ENCODE measurements at regions not wholly inside any gene's neighbourhood (a gene's known extent, or its start where the extent isn't known, plus 50 kb on each side); places are given as distances from the start of the nearest gene placed in this dataset.

DNA sequence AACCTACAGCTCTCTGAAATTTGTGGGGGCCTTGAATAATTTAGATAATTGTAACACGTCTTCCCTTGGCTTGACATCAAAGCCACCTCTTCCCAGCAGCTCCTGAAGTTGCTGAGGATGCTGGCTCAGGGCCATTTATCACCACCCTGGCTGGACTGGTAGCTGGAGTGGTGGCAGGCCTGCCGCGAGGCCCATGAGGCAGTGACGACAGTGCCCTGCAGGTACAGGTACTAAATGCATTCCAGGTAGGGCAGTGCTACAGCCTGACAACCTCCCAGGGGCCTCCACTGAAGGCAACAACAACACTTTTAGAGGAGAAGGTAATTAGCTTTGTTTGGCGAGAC, 270.2 kb upstream of the KLF4 start:
- TF ChIP-seq CTCF (IDR thresholded peaks at IDR 0.05) (no peak), POLR2AphosphoS5 (IDR thresholded peaks at IDR 0.05; ENCODE audit: insufficient read depth in 1 of 2, low read depth in 1 of 2) (no peak), POLR2A (IDR thresholded peaks at IDR 0.05) (no peak)
- intact Hi-C loops (cut with DNase I), result no loop called here
- DNase-seq (ENCODE audit: extremely low spot score in 2 of 2), result peak in 1 of 2 donors; percentile 82
- H3K36me3 ChIP-seq, result no peaks in the 10 kb centered on the region
- H3K27me3 ChIP-seq, result no peaks in the 10 kb centered on the region
- H3K4me1 ChIP-seq, result no peaks in the 10 kb centered on the region
- no peak overlapping the region for H3K27ac ChIP-seq
- no peaks in the 10 kb centered on the region for H3K9me3 ChIP-seq
- no peak overlapping the region for H3K4me3 ChIP-seq

DNA sequence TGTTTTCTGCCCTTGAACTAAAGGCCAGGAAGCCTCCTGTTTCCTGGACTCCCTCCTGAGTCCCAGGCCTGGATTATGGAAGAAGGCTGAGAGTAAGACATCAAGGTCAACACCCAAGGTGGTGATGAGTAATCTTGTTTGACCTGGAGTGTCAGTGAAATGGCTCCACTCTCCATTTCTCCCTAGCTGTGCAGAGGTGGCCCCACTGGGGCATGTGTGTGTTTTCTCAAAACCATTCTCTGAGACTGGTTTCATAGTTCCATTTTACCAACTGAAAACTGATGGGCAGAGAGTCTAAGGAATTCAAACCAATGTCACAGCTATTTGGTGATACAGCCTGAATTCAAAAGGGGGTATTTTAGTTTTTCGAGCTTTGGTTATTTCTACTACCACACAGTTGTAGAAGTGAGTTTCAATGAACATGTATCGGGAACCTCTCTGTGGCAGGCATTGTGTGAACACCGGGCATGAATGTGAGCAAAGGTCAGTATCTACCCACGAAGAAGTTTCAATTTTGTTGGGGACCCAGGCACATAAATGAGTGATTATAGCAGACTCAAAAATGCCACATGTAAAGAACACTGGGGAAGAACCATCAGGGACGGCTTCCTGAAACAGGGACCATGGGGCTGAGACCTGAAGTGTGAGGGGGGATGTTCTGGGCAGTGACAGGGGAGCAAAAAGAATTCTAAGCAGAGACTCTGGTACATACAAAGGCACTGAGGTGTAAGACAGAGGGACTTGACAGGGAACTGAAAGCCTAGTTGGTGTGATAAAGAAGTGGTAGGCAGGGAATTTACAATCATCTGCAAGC, 269.6 kb upstream of the KLF4 start:
- no peak for DNase-seq (ENCODE audit: extremely low spot score in 2 of 2)
- Histone ChIP-seq H3K36me3 (no peaks in the 10 kb centered on the region), H3K27ac (no peak overlapping the region), H3K4me1 (no peaks in the 10 kb centered on the region), H3K27me3 (no peaks in the 10 kb centered on the region), H3K4me3 (no peak overlapping the region), H3K9me3 (no peaks in the 10 kb centered on the region)
- TF ChIP-seq POLR2A (IDR thresholded peaks at IDR 0.05), result no peak
- no peak for TF ChIP-seq POLR2AphosphoS5 (IDR thresholded peaks at IDR 0.05; ENCODE audit: insufficient read depth in 1 of 2, low read depth in 1 of 2)
- TF ChIP-seq CTCF (IDR thresholded peaks at IDR 0.05), result no peak
- intact Hi-C loops (cut with DNase I), result no loop called here

DNA sequence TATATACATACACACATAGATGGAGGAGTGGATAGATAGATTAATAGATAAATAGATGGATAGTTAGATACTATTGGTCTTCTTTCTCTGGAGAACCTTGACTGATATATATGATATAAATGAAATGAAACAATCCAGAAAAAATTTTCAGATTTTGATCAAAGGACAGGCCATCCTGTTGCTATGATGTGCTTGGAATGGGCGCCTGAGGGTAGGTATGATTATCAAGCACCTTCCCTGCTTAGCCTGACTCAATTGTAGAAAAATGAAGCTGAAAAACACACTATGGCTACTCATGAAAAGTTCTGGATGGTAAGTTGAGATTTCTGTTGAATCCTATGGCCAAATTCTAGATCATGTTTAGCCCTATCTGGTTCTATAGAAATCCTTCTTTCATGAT, 266.5 kb upstream of the KLF4 start:
- DNase-seq (ENCODE audit: extremely low spot score in 2 of 2), result no peak
- Histone ChIP-seq H3K9me3 (no peaks in the 10 kb centered on the region), H3K27me3 (no peaks in the 10 kb centered on the region), H3K4me3 (no peak overlapping the region), H3K27ac (no peak overlapping the region), H3K36me3 (no peaks in the 10 kb centered on the region), H3K4me1 (peaks cover 13% of the 10 kb centered on the region)
- TF ChIP-seq CTCF (IDR thresholded peaks at IDR 0.05) (no peak), POLR2AphosphoS5 (IDR thresholded peaks at IDR 0.05; ENCODE audit: insufficient read depth in 1 of 2, low read depth in 1 of 2) (no peak)
- intact Hi-C loops (cut with DNase I), result no loop called here

DNA sequence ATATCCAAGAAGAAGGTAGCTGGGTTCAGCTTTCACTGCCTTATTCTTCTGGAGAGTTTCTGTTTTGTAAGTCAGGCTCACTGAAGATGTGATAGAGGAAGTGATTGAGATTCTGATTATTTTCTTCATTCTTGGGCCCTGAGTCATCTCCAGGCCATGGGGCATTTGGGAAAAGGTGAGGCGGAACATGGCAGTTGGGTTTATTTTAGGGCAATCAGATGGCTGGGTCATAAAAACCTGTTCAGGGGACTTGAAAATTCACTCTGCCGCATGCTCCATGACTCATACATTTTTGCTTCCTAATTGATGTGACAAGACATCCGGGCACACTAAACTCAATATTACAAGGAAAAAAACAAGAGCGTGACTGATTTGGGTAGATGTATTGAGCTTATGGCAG, 265.7 kb upstream of the KLF4 start:
- Histone ChIP-seq H3K9me3 (no peaks in the 10 kb centered on the region), H3K36me3 (no peaks in the 10 kb centered on the region), H3K4me1 (peaks cover 20% of the 10 kb centered on the region), H3K27me3 (no peaks in the 10 kb centered on the region), H3K27ac (no peak overlapping the region), H3K4me3 (no peak overlapping the region)
- peak in 1 of 2 donors; percentile 77 for DNase-seq (ENCODE audit: extremely low spot score in 2 of 2)
- TF ChIP-seq CTCF (IDR thresholded peaks at IDR 0.05), result no peak
- TF ChIP-seq POLR2AphosphoS5 (IDR thresholded peaks at IDR 0.05; ENCODE audit: insufficient read depth in 1 of 2, low read depth in 1 of 2), result peak in 1 of 2 donors; percentile 76
- no peak for TF ChIP-seq POLR2A (IDR thresholded peaks at IDR 0.05)
- intact Hi-C loops (cut with DNase I), result no loop called here

GRCh38 chr9:107751567-107752210, 262.1 kb upstream of the KLF4 start:
- TF ChIP-seq CTCF (IDR thresholded peaks at IDR 0.05) (no peak), POLR2A (IDR thresholded peaks at IDR 0.05) (no peak), POLR2AphosphoS5 (IDR thresholded peaks at IDR 0.05; ENCODE audit: insufficient read depth in 1 of 2, low read depth in 1 of 2) (peak in 1 of 2 donors; percentile 73)
- Histone ChIP-seq H3K4me3 (no peak overlapping the region), H3K9me3 (no peaks in the 10 kb centered on the region), H3K27ac (peak overlapping the region; percentile 81), H3K4me1 (peaks cover 35% of the 10 kb centered on the region), H3K27me3 (no peaks in the 10 kb centered on the region), H3K36me3 (no peaks in the 10 kb centered on the region)
- peak in 1 of 2 donors; percentile 87 for DNase-seq (ENCODE audit: extremely low spot score in 2 of 2)
- intact Hi-C loops (cut with DNase I), result loop anchor here (5.0 kb wide), 1 partner anchor 259 kb away; no protein-coding TSS in a partner anchor

All from vagina (tissue), 2 donors.